WTC11 (cell line): ENCODE measurements at regions not wholly inside any gene's neighbourhood (a gene's known extent, or its start where the extent isn't known, plus 50 kb on each side); places are given as distances from the start of the nearest gene placed in this dataset.
"Not testable (repeated sequence)": the region's sequence is repeated elsewhere in the genome, so short reads cannot be mapped to it uniquely, and the experiment has no call there.

ENCODE experiments used
- ATAC-seq: fragments of 200-7000 bp; cut with Tn5 transposase; 2 replicates; pipeline ENCODE4 v1.10.0; 2021; ENCODE audit warnings: mild to moderate bottlenecking, moderate library complexity
- CTCF ChIA-PET: fragments of 300-600 bp; sonication (Branson Sonifier 250); formaldehyde crosslinking; loops from one replicate; lab custom pipeline; 2021; ENCODE audit warnings: antibody characterized with exemption; lab: Charles Lee
- POLR2A ChIA-PET: fragments of 350-600 bp; sonication (Branson Sonifier 250); formaldehyde crosslinking; loops from one replicate; lab custom pipeline; 2021; ENCODE audit warnings: antibody characterized with exemption; lab: Charles Lee
- DNase-seq: peaks from one replicate; pipeline ENCODE4 v3.0.0; 2021; ENCODE audit warnings: low spot score
- H3K27ac Mint-ChIP-seq: 2 replicates; pipeline ENCODE4 v1.8.0; 2021; ENCODE audit warnings: mixed read lengths
- H3K27me3 Mint-ChIP-seq: 2 replicates; pipeline ENCODE4 v1.8.0; 2021; ENCODE audit warnings: low read depth, mild to moderate bottlenecking, moderate library complexity, mixed read lengths
- H3K36me3 Mint-ChIP-seq: 2 replicates; pipeline ENCODE4 v1.8.0; 2021; ENCODE audit warnings: mixed read lengths
- H3K4me1 Mint-ChIP-seq: 2 replicates; pipeline ENCODE4 v1.8.0; 2022; ENCODE audit warnings: mixed read lengths
- H3K4me3 Mint-ChIP-seq: 2 replicates; pipeline ENCODE4 v1.8.0; 2021; ENCODE audit warnings: mild to moderate bottlenecking, moderate library complexity, mixed read lengths
- H3K9me3 Mint-ChIP-seq: 2 replicates; pipeline ENCODE4 v1.8.0; 2021; ENCODE audit warnings: mixed read lengths
- AR ChIP-seq: fragments of 250-450 bp; sonication (Bioruptor Pico); IDR thresholded peaks from 2 replicates; pipeline ENCODE4 v1.9.0; 2021; ENCODE audit warnings: mild to moderate bottlenecking
- CREB1 ChIP-seq: sonication (generic); formaldehyde crosslinking; IDR thresholded peaks from 2 replicates; pipeline ENCODE4 v1.8.0; 2023; ENCODE audit warnings: mild to moderate bottlenecking, missing genetic modification reagents
- CTCF ChIP-seq: fragments of 200-600 bp; IDR thresholded peaks from 2 replicates; pipeline ENCODE4 v1.8.0; 2022; ENCODE audit warnings: antibody characterized with exemption
- ETV6 ChIP-seq: sonication (generic); formaldehyde crosslinking; IDR thresholded peaks from 2 replicates; pipeline ENCODE4 v1.8.1; 2022; ENCODE audit warnings: mild to moderate bottlenecking, missing genetic modification reagents
- GRHL2 ChIP-seq: fragments of 250-450 bp; sonication (Bioruptor Pico); IDR thresholded peaks from 2 replicates; pipeline ENCODE4 v1.8.0; 2022; ENCODE audit warnings: mild to moderate bottlenecking, moderate library complexity; ENCODE audit not compliant: insufficient replicate concordance, severe bottlenecking
- IRF2 ChIP-seq: sonication (generic); formaldehyde crosslinking; IDR thresholded peaks from 2 replicates; pipeline ENCODE4 v1.8.0; 2022; ENCODE audit warnings: low read depth, missing genetic modification reagents, borderline replicate concordance
- MLX ChIP-seq: sonication (generic); formaldehyde crosslinking; IDR thresholded peaks from 2 replicates; pipeline ENCODE4 v1.8.1; 2023; ENCODE audit warnings: mild to moderate bottlenecking, missing genetic modification reagents, moderate library complexity
- NFATC4 ChIP-seq: fragments of 250-450 bp; sonication (Bioruptor Pico); IDR thresholded peaks from 2 replicates; pipeline ENCODE4 v1.9.0; 2021; ENCODE audit warnings: mild to moderate bottlenecking
- NR1H2 ChIP-seq: sonication (generic); formaldehyde crosslinking; IDR thresholded peaks from 2 replicates; pipeline ENCODE4 v1.9.0; 2021; ENCODE audit warnings: mild to moderate bottlenecking, moderate library complexity, missing genetic modification reagents
- NR2C2 ChIP-seq: sonication (generic); formaldehyde crosslinking; IDR thresholded peaks from 2 replicates; pipeline ENCODE4 v1.8.0; 2022; ENCODE audit warnings: mild to moderate bottlenecking, missing genetic modification reagents
- SP1 ChIP-seq: sonication (generic); formaldehyde crosslinking; conservative IDR thresholded peaks from 2 replicates; pipeline ENCODE4 v1.8.1; 2022; ENCODE audit warnings: missing genetic modification reagents
- TCF7 ChIP-seq: sonication (generic); formaldehyde crosslinking; IDR thresholded peaks from 2 replicates; pipeline ENCODE4 v1.8.0; 2022; ENCODE audit warnings: mild to moderate bottlenecking, low read depth, missing genetic modification reagents, moderate library complexity
- TP53 ChIP-seq: sonication (generic); formaldehyde crosslinking; IDR thresholded peaks from 2 replicates; pipeline ENCODE4 v1.8.1; 2023; ENCODE audit warnings: mild to moderate bottlenecking, missing genetic modification reagents
- ZNF281 ChIP-seq: sonication (generic); formaldehyde crosslinking; IDR thresholded peaks from 2 replicates; pipeline ENCODE4 v1.8.0; 2023; ENCODE audit warnings: mild to moderate bottlenecking, missing genetic modification reagents
- ZNF416 ChIP-seq: fragments of 250-450 bp; sonication (Bioruptor Pico); IDR thresholded peaks from 2 replicates; pipeline ENCODE4 v1.9.0; 2021; ENCODE audit warnings: mild to moderate bottlenecking, inconsistent platforms
- TF ChIP-seq, protein P1 (sequence below): sonication (generic); formaldehyde crosslinking; IDR thresholded peaks from 2 replicates; pipeline ENCODE4 v1.8.0; 2022; ENCODE audit warnings: mild to moderate bottlenecking, missing genetic modification reagents

DNA sequence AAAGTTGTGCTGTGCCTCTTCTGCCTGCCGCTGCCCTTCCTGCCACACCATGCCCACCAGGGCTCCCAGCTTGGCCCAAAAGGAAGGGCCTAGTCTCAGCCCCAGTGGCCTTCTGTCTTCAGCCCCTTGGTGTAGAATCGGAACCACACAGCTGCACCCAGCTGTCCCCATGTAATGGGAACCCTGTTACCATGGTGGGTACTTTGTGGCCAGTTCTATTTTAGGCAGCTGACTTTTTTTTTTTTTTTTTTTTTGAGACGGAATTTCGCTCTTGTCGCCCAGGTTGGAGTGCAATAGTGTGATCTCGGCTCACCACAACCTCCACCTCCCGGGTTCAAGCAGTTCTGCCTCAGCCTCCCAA is 163.3 kb upstream of the GSE1 start (continued):
- TF ChIP-seq CTCF, result no peak
- TF ChIP-seq NR2C2 (CRISPR knock-in tag), result no peak
- no peak for TF ChIP-seq MLX (CRISPR knock-in tag)
- TF ChIP-seq TP53 (CRISPR knock-in tag), result no peak
- no peak for TF ChIP-seq AR (CRISPR knock-in tag)
- no peak for TF ChIP-seq NR1H2 (CRISPR knock-in tag)
- TF ChIP-seq CREB1 (CRISPR knock-in tag), result no peak
- TF ChIP-seq, protein P1, sequence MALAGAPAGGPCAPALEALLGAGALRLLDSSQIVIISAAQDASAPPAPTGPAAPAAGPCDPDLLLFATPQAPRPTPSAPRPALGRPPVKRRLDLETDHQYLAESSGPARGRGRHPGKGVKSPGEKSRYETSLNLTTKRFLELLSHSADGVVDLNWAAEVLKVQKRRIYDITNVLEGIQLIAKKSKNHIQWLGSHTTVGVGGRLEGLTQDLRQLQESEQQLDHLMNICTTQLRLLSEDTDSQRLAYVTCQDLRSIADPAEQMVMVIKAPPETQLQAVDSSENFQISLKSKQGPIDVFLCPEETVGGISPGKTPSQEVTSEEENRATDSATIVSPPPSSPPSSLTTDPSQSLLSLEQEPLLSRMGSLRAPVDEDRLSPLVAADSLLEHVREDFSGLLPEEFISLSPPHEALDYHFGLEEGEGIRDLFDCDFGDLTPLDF, result no peak
- no peak for TF ChIP-seq TCF7 (CRISPR knock-in tag)
- no peak for TF ChIP-seq GRHL2 (CRISPR knock-in tag)

- H3K36me3 Mint-ChIP-seq, H3K27ac Mint-ChIP-seq, H3K27me3 Mint-ChIP-seq, ATAC-seq, H3K9me3 Mint-ChIP-seq, POLR2A ChIA-PET, DNase-seq, H3K4me3 Mint-ChIP-seq: not testable (repeated sequence)
- CTCF ChIA-PET, result interaction anchor here (0.6 to 1.0 kb wide), 2 partner anchors 20 to 164 kb away, joined by 3 read pairs; no protein-coding TSS in a partner anchor
- peaks cover 17% of the 10 kb centered on the region for H3K4me1 Mint-ChIP-seq
Observed at GRCh38 chr16:85451142-85451541, 162.0 kb upstream of the GSE1 start.

DNA sequence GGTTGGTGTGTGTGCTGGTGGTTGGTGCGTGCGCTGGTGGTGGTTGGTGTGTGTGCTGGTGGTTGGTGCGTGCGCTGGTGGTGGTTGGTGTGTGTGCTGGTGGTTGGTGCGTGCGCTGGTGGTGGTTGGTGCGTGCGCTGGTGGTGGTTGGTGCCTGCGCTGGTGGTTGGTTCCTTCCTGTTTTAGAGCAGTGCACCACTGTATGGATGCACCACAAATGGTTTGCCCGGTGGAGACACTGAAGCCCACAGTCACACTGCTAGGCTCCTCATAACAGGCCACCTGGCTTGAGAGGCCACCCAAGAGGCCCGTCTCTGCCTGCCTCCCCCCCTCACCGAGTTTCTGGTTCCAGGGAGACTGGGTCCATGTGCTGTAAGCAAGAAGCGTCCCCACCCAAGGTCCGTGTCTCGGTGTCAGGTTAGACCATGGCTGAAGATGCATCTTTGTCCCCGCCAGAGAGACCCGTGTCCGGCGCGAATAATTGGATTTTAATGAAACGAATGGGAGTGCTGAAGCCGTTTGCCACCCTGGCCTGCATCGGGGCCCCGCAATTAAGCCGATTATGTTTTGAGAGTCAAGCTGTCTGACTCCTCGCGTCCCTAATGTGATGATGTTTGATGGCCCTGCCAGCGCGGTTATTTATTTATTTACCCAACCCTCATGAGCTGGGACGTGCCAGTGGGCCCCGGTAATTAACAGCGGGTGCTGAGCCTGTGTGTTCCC is 161.3 kb upstream of the GSE1 start:
- H3K9me3 Mint-ChIP-seq, result no peaks in the 10 kb centered on the region
- no peak overlapping the region for H3K27ac Mint-ChIP-seq
- no peak overlapping the region for H3K4me3 Mint-ChIP-seq
- ATAC-seq (no peak), DNase-seq (no peak)
- ChIA-PET POLR2A (no interaction called here), CTCF (interaction anchor here (0.8 to 2.4 kb wide), 10 partner anchors 11 to 199 kb away, joined by 3 to 13 read pairs (median 4); no protein-coding TSS in a partner anchor)
- peaks cover 10% of the 10 kb centered on the region for H3K27me3 Mint-ChIP-seq
- no peaks in the 10 kb centered on the region for H3K36me3 Mint-ChIP-seq
- TF ChIP-seq SP1 (CRISPR knock-in tag) (no peak), NFATC4 (CRISPR knock-in tag) (no peak), TP53 (CRISPR knock-in tag) (no peak), ZNF416 (CRISPR knock-in tag) (no peak), ZNF281 (CRISPR knock-in tag) (no peak), IRF2 (CRISPR knock-in tag) (no peak), ETV6 (CRISPR knock-in tag) (no peak)
- H3K4me1 Mint-ChIP-seq, result peaks cover 18% of the 10 kb centered on the region
